ENCODE measurements at regions not wholly inside any gene's neighbourhood (a gene's known extent, or its start where the extent isn't known, plus 50 kb on each side); places are given as distances from the start of the nearest gene placed in this dataset.
A peak's percentile ranks its signal among the peaks of the same experiment; 100 is the strongest.

DNA sequence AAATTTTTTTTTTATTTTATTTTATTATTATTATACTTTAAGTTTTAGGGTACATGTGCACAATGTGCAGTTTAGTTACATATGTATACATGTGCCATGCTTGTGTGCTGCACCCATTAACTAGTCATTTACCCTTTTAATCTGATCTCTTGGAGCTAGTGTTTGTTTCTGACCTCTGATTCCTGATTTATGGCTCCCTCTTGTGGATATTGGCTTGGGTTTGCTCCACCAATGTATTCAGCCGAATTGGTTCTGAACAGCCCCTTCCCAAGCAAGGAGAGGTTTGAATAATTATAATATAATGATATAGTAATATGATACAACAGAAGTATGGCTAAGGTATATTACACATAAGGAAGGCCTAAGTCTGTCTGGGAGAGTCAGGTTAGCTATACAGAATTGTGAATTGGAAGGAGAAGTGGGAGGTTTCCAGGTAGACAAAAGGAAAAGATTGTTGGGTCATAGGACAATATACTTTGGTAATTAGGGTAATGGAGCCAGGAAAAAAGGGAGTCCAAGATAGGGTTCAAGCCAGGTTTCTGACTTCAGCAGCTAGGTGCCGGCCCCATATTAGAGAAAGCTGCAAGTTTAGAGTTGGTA is 53.1 kb upstream of the HMCN1 start:
- TF ChIP-seq, protein P1, sequence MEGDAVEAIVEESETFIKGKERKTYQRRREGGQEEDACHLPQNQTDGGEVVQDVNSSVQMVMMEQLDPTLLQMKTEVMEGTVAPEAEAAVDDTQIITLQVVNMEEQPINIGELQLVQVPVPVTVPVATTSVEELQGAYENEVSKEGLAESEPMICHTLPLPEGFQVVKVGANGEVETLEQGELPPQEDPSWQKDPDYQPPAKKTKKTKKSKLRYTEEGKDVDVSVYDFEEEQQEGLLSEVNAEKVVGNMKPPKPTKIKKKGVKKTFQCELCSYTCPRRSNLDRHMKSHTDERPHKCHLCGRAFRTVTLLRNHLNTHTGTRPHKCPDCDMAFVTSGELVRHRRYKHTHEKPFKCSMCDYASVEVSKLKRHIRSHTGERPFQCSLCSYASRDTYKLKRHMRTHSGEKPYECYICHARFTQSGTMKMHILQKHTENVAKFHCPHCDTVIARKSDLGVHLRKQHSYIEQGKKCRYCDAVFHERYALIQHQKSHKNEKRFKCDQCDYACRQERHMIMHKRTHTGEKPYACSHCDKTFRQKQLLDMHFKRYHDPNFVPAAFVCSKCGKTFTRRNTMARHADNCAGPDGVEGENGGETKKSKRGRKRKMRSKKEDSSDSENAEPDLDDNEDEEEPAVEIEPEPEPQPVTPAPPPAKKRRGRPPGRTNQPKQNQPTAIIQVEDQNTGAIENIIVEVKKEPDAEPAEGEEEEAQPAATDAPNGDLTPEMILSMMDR (IDR thresholded peaks at IDR 0.05) = peak; percentile 12 to 71 (median 68)
- no peak for TF ChIP-seq POLR2A (IDR thresholded peaks at IDR 0.05)
- no peaks in the 10 kb centered on the region for H3K9me3 ChIP-seq
- H3K4me3 ChIP-seq = no peak overlapping the region
- intact Hi-C loops (cut with DNase I) = no loop called here
- H3K27me3 ChIP-seq = no peaks in the 10 kb centered on the region
- H3K36me3 ChIP-seq (replicated peaks in 1 of 2; ENCODE audit: insufficient read depth in 1 of 2, low read depth in 2 of 2) = no peaks in the 10 kb centered on the region
- no peaks in the 10 kb centered on the region for H3K4me1 ChIP-seq
- 20 to 27% methylated on average over 2 of the region's 2 CpGs for WGBS, 2 donors
- ATAC-seq = peak; percentile 48
- peak in 3 of 4 donors; percentile 22 to 42 (median 28) for DNase-seq
- H3K27ac ChIP-seq = no peak overlapping the region

GRCh38 chr1:185680453-185680852 is 53.7 kb upstream of the HMCN1 start:
- no peak for ATAC-seq
- Histone ChIP-seq H3K4me3 (no peak overlapping the region), H3K27ac (no peak overlapping the region), H3K9me3 (no peaks in the 10 kb centered on the region), H3K27me3 (no peaks in the 10 kb centered on the region), H3K4me1 (no peaks in the 10 kb centered on the region), H3K36me3 (replicated peaks in 1 of 2; ENCODE audit: insufficient read depth in 1 of 2, low read depth in 2 of 2) (no peaks in the 10 kb centered on the region)
- TF ChIP-seq, protein P1 (IDR thresholded peaks at IDR 0.05) = no peak
- no peak for TF ChIP-seq POLR2A (IDR thresholded peaks at IDR 0.05)
- intact Hi-C loops (cut with DNase I) = no loop called here
- DNase-seq = peak in 1 of 4 donors; percentile 6
- 51 to 62% methylated on average over 4 of the region's 4 CpGs for WGBS, 2 donors

DNA sequence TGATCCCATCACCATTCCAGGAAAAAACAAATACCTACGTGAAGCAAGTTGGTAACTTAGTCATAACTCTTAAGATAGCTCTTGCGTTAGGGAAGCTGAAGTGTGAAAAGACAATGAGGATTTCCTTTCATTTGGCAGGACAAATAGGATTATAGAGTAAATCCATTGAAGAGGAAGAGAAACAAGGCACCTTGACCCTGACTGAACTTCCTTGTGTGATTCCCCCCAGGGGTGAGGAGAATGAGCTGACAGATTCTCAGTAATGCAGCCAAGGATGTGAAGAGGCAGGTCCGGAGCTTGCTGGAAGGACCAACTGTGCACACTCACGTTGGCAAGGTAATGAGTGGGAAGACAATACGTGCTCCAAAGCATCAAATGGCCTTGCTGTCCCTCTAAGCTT is 55.0 kb upstream of the HMCN1 start:
- Histone ChIP-seq H3K9me3 (no peaks in the 10 kb centered on the region), H3K4me1 (peaks cover 5% of the 10 kb centered on the region), H3K4me3 (no peak overlapping the region), H3K27me3 (no peaks in the 10 kb centered on the region), H3K27ac (no peak overlapping the region), H3K36me3 (replicated peaks in 1 of 2; ENCODE audit: insufficient read depth in 1 of 2, low read depth in 2 of 2) (no peaks in the 10 kb centered on the region)
- TF ChIP-seq, protein P1 (IDR thresholded peaks at IDR 0.05) = no peak
- no peak for TF ChIP-seq POLR2A (IDR thresholded peaks at IDR 0.05)
- WGBS, 2 donors = 63% methylated on average over 5 of the region's 5 CpGs
- intact Hi-C loops (cut with DNase I) = no loop called here
- DNase-seq (no peak), ATAC-seq (no peak)

DNA sequence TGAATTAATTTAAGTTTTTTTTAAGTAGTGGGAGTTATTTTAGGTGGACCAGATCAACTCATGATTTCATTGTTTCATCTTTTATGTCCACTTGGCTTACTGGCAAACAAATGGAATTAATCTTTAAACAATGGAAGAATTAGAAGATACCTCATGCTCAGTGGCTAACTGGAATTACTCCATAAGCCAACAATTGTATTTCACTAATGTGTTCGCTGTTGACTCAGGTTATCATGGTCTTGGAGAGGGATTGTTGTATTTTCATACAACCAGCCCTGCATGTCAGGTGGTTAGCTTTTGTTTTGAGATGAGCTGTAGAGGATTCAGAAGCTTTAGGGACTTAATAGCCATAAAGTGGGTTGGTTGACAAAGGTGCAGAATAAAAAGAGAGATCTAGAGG is 57.2 kb upstream of the HMCN1 start:
- intact Hi-C loops (cut with DNase I) = no loop called here
- no peak for ATAC-seq
- H3K4me1 ChIP-seq = peaks cover 18% of the 10 kb centered on the region
- no peak for DNase-seq
- H3K9me3 ChIP-seq = no peaks in the 10 kb centered on the region
- no peaks in the 10 kb centered on the region for H3K36me3 ChIP-seq (replicated peaks in 1 of 2; ENCODE audit: insufficient read depth in 1 of 2, low read depth in 2 of 2)
- H3K27ac ChIP-seq = no peak overlapping the region
- TF ChIP-seq, protein P1 (IDR thresholded peaks at IDR 0.05) = no peak
- TF ChIP-seq POLR2A (IDR thresholded peaks at IDR 0.05) = no peak
- H3K4me3 ChIP-seq = no peak overlapping the region
- WGBS, 2 donors = 79 to 88% methylated on average over 1 of the region's 1 CpG
- H3K27me3 ChIP-seq = no peaks in the 10 kb centered on the region

DNA sequence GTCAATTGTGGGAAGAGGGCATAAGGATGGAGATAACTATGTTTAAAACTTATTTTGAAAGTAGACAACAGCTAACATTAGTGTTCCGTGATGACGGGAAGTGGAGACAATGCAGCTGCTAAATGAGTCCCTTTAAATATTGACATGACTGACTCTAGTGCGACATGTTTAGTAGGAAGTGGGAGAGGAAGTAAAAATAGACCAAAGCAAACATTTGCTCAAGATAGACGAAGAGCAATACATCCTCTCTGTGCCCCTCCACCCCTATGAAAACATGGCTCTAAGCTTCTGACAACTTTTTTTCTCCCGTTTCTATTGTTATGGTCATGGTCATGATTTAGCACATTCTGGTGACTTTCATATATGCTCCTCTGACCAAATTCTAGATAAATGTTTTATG is 60.0 kb upstream of the HMCN1 start:
- no peak for TF ChIP-seq POLR2A (IDR thresholded peaks at IDR 0.05)
- TF ChIP-seq, protein P1 (IDR thresholded peaks at IDR 0.05) = no peak
- peak; percentile 33 for ATAC-seq
- H3K9me3 ChIP-seq = no peaks in the 10 kb centered on the region
- H3K36me3 ChIP-seq (replicated peaks in 1 of 2; ENCODE audit: insufficient read depth in 1 of 2, low read depth in 2 of 2) = no peaks in the 10 kb centered on the region
- DNase-seq = peak in 1 of 4 donors; percentile 7
- H3K27ac ChIP-seq = peak overlapping the region in 1 of 4 donors; percentile 52
- intact Hi-C loops (cut with DNase I) = no loop called here
- H3K4me1 ChIP-seq = peaks cover 18% of the 10 kb centered on the region
- H3K4me3 ChIP-seq = no peak overlapping the region
- H3K27me3 ChIP-seq = no peaks in the 10 kb centered on the region
- 7 to 22% methylated on average over 5 of the region's 5 CpGs for WGBS, 2 donors
